Type B pancreatic cell (in vitro differentiated cells): ENCODE measurements at regions not wholly inside any gene's neighbourhood (a gene's known extent, or its start where the extent isn't known, plus 50 kb on each side); places are given as distances from the start of the nearest gene placed in this dataset.

Experiments used
- DNase-seq: peaks from one replicate; pipeline ENCODE4 v3.0.0; 2021; ENCODE audit warnings: mixed read lengths; ENCODE audit not compliant: unreplicated experiment; ENCODE audit errors: extremely low spot score
- H3K27ac Mint-ChIP-seq: 2 replicates; pipeline ENCODE4 v1.8.0; 2021; ENCODE audit warnings: mild to moderate bottlenecking, mixed read lengths
- H3K27me3 Mint-ChIP-seq: 2 replicates; pipeline ENCODE4 v1.8.0; 2021; ENCODE audit warnings: mixed read lengths
- H3K36me3 Mint-ChIP-seq: 2 replicates; pipeline ENCODE4 v1.8.0; 2021; ENCODE audit warnings: mixed read lengths
- H3K4me1 Mint-ChIP-seq: one replicate; pipeline ENCODE4 v1.8.0; 2021; ENCODE audit warnings: mixed read lengths; ENCODE audit not compliant: unreplicated experiment
- H3K4me3 Mint-ChIP-seq: 2 replicates; pipeline ENCODE4 v1.8.0; 2021; ENCODE audit warnings: mild to moderate bottlenecking, mixed read lengths
- H3K9me3 Mint-ChIP-seq: 2 replicates; pipeline ENCODE4 v1.8.0; 2021; ENCODE audit warnings: mixed read lengths
- CTCF ChIP-seq: fragments of 200-600 bp; sonication (generic); conservative IDR thresholded peaks from 2 replicates; pipeline ENCODE4 v1.5.0; 2021; ENCODE audit warnings: antibody characterized with exemption, mild to moderate bottlenecking

- TF ChIP-seq CTCF = no peak
- Mint-ChIP-seq H3K27me3 (no peaks in the 10 kb centered on the region), H3K36me3 (no peaks in the 10 kb centered on the region), H3K4me3 (no peak overlapping the region), H3K9me3 (peaks cover 10% of the 10 kb centered on the region), H3K4me1 (peaks cover 31% of the 10 kb centered on the region), H3K27ac (no peak overlapping the region)
- no peak for DNase-seq
These were observed 117.4 kb upstream of the SH3BP4 start for GRCh38 chr2:234834228-234834923.

GRCh38 chr2:234830853-234831252, 121.0 kb upstream of the SH3BP4 start:
- Mint-ChIP-seq H3K36me3 (no peaks in the 10 kb centered on the region), H3K9me3 (peaks cover 5% of the 10 kb centered on the region), H3K4me1 (peaks cover 11% of the 10 kb centered on the region), H3K27ac (no peak overlapping the region), H3K4me3 (no peak overlapping the region), H3K27me3 (no peaks in the 10 kb centered on the region)
- no peak for DNase-seq
- TF ChIP-seq CTCF = no peak

- H3K27me3 Mint-ChIP-seq = no peaks in the 10 kb centered on the region
- H3K36me3 Mint-ChIP-seq = no peaks in the 10 kb centered on the region
These were observed 122.8 kb upstream of the SH3BP4 start for GRCh38 chr2:234829074-234829455.

GRCh38 chr2:234828382-234829073, 123.3 kb upstream of the SH3BP4 start:
- Mint-ChIP-seq H3K4me3 (no peak overlapping the region), H3K4me1 (peaks cover 3% of the 10 kb centered on the region), H3K9me3 (peaks cover 5% of the 10 kb centered on the region), H3K36me3 (no peaks in the 10 kb centered on the region), H3K27ac (no peak overlapping the region), H3K27me3 (no peaks in the 10 kb centered on the region)
- DNase-seq = no peak
- no peak for TF ChIP-seq CTCF

More at GRCh38 chr2:234829074-234829455, 122.8 kb upstream of the SH3BP4 start:
- no peak for TF ChIP-seq CTCF
- peaks cover 8% of the 10 kb centered on the region for H3K4me1 Mint-ChIP-seq
- DNase-seq = no peak
- no peak overlapping the region for H3K4me3 Mint-ChIP-seq
- H3K9me3 Mint-ChIP-seq = peaks cover 5% of the 10 kb centered on the region
- no peak overlapping the region for H3K27ac Mint-ChIP-seq

- Mint-ChIP-seq H3K4me1 (peaks cover 3% of the 10 kb centered on the region), H3K36me3 (no peaks in the 10 kb centered on the region), H3K27ac (no peak overlapping the region), H3K9me3 (peaks cover 5% of the 10 kb centered on the region), H3K4me3 (no peak overlapping the region), H3K27me3 (no peaks in the 10 kb centered on the region)
- DNase-seq = no peak
- TF ChIP-seq CTCF = no peak
These were observed 124.5 kb upstream of the SH3BP4 start for GRCh38 chr2:234827096-234827860.
